COLO668 (cell line): ENCODE measurements at regions not wholly inside any gene's neighbourhood (a gene's known extent, or its start where the extent isn't known, plus 50 kb on each side); places are given as distances from the start of the nearest gene placed in this dataset.

Experiments used
- DNase-seq: peaks from one replicate; lab custom pipeline; 2025; ENCODE audit not compliant: unreplicated experiment; lab: John Stamatoyannopoulos, UW

- DNase-seq: no peak
Measured at GRCh38 chr5:32984851-32985610, 273.9 kb downstream of the NPR3 start.

- DNase-seq: no peak
Measured at GRCh38 chr5:32989815-32990214, 278.7 kb downstream of the NPR3 start.

- no peak for DNase-seq
Measured at GRCh38 chr5:32990593-32991420, 279.7 kb downstream of the NPR3 start.

- DNase-seq: no peak
Measured at GRCh38 chr5:32991421-32991815, 280.3 kb downstream of the NPR3 start.

- no peak for DNase-seq
Measured at GRCh38 chr5:32996336-32996735, 285.2 kb downstream of the NPR3 start.

- DNase-seq: no peak
Measured at GRCh38 chr5:33008751-33009418, 297.8 kb downstream of the NPR3 start.

GRCh38 chr5:33010846-33011245 lies 299.7 kb downstream of the NPR3 start:
- DNase-seq: no peak

GRCh38 chr5:33011801-33012200 lies 300.7 kb downstream of the NPR3 start:
- DNase-seq: no peak

GRCh38 chr5:33023649-33024048 lies 312.5 kb downstream of the NPR3 start:
- no peak for DNase-seq

- no peak for DNase-seq
Measured at GRCh38 chr5:33032271-33033070, 321.4 kb downstream of the NPR3 start.

- DNase-seq: no peak
Measured at GRCh38 chr5:33033516-33033915, 322.4 kb downstream of the NPR3 start.

- no peak for DNase-seq
Measured at GRCh38 chr5:33034777-33035176, 323.7 kb downstream of the NPR3 start.

- no peak for DNase-seq
Measured at GRCh38 chr5:33035851-33036527, 324.9 kb downstream of the NPR3 start.

GRCh38 chr5:33037076-33037475 lies 326.0 kb downstream of the NPR3 start:
- DNase-seq: no peak

GRCh38 chr5:33041586-33041985 lies 330.5 kb downstream of the NPR3 start:
- DNase-seq: no peak

GRCh38 chr5:33043343-33043997 lies 332.3 kb downstream of the NPR3 start:
- DNase-seq: no peak

- no peak for DNase-seq
Measured at GRCh38 chr5:33046091-33046490, 335.0 kb downstream of the NPR3 start.

- DNase-seq: no peak
Measured at GRCh38 chr5:33048315-33048714, 337.2 kb downstream of the NPR3 start.

GRCh38 chr5:33049298-33049697 lies 338.2 kb downstream of the NPR3 start:
- no peak for DNase-seq

GRCh38 chr5:33049842-33050241 lies 338.7 kb downstream of the NPR3 start:
- no peak for DNase-seq
